ENCODE measurements at regions not wholly inside any gene's neighbourhood (a gene's known extent, or its start where the extent isn't known, plus 50 kb on each side); places are given as distances from the start of the nearest gene placed in this dataset.

GRCh38 chr7:119556436-119556835, 716.5 kb upstream of the KCND2 start:
- H3K9ac ChIP-seq (ENCODE audit: low read length): no peak overlapping the region
- no peaks in the 10 kb centered on the region for H3K9me3 ChIP-seq (ENCODE audit: insufficient read depth, low read length)
- H3K27me3 ChIP-seq (ENCODE audit: low read length): no peaks in the 10 kb centered on the region
- H3K36me3 ChIP-seq (ENCODE audit: low read length): no peaks in the 10 kb centered on the region
- no peaks in the 10 kb centered on the region for H3F3A ChIP-seq (ENCODE audit: insufficient read depth)
- no peak overlapping the region for H2AFZ ChIP-seq (ENCODE audit: low read depth, low read length, severe bottlenecking)
- H3K79me2 ChIP-seq (ENCODE audit: insufficient read depth, low read length): no peaks in the 10 kb centered on the region
- no peaks in the 10 kb centered on the region for H3K9me2 ChIP-seq (replicated peaks; ENCODE audit: insufficient read depth, low read length)
- H3K4me2 ChIP-seq (ENCODE audit: low read depth, low read length, poor library complexity, severe bottlenecking): no peak overlapping the region
- H3K4me3 ChIP-seq (ENCODE audit: insufficient read depth, low read length, poor library complexity, severe bottlenecking): no peak overlapping the region
- TF ChIP-seq EZH2phosphoT487 (conservative IDR thresholded peaks at IDR 0.05; ENCODE audit: low read length) (no peak), CTCF (IDR thresholded peaks at IDR 0.05; ENCODE audit: insufficient read depth, low read length, poor library complexity, severe bottlenecking) (no peak)
- no peaks in the 10 kb centered on the region for H4K20me1 ChIP-seq (ENCODE audit: low read depth, low read length)
- no peak overlapping the region for H3K27ac ChIP-seq (ENCODE audit: low read depth, low read length)

- H3K9me3 ChIP-seq (ENCODE audit: insufficient read depth, low read length): no peaks in the 10 kb centered on the region
- H3K27ac ChIP-seq (ENCODE audit: low read depth, low read length): no peak overlapping the region
- H3K4me2 ChIP-seq (ENCODE audit: low read depth, low read length, poor library complexity, severe bottlenecking): no peak overlapping the region
- H3K27me3 ChIP-seq (ENCODE audit: low read length): no peaks in the 10 kb centered on the region
- H3K79me2 ChIP-seq (ENCODE audit: insufficient read depth, low read length): no peaks in the 10 kb centered on the region
- H3K36me3 ChIP-seq (ENCODE audit: low read length): no peaks in the 10 kb centered on the region
- H4K20me1 ChIP-seq (ENCODE audit: low read depth, low read length): no peaks in the 10 kb centered on the region
- no peaks in the 10 kb centered on the region; the same call in 1 of the 2 replicates for H3K9me2 ChIP-seq (replicated peaks; ENCODE audit: insufficient read depth, low read length)
- no peak overlapping the region for H3K4me3 ChIP-seq (ENCODE audit: insufficient read depth, low read length, poor library complexity, severe bottlenecking)
- H2AFZ ChIP-seq (ENCODE audit: low read depth, low read length, severe bottlenecking): no peak overlapping the region
- no peaks in the 10 kb centered on the region for H3F3A ChIP-seq (ENCODE audit: insufficient read depth)
- H3K9ac ChIP-seq (ENCODE audit: low read length): no peak overlapping the region
- TF ChIP-seq EZH2phosphoT487 (conservative IDR thresholded peaks at IDR 0.05; ENCODE audit: low read length) (no peak), CTCF (IDR thresholded peaks at IDR 0.05; ENCODE audit: insufficient read depth, low read length, poor library complexity, severe bottlenecking) (no peak)
Observed at GRCh38 chr7:119561751-119562150, 711.2 kb upstream of the KCND2 start.

GRCh38 chr7:119562839-119563238, 710.1 kb upstream of the KCND2 start:
- Histone ChIP-seq H3K79me2 (ENCODE audit: insufficient read depth, low read length) (no peaks in the 10 kb centered on the region), H3K9me2 (replicated peaks; ENCODE audit: insufficient read depth, low read length) (no peaks in the 10 kb centered on the region; the same call in 1 of the 2 replicates), H3K27me3 (ENCODE audit: low read length) (no peaks in the 10 kb centered on the region), H3F3A (ENCODE audit: insufficient read depth) (no peaks in the 10 kb centered on the region), H3K36me3 (ENCODE audit: low read length) (no peaks in the 10 kb centered on the region), H4K20me1 (ENCODE audit: low read depth, low read length) (no peaks in the 10 kb centered on the region), H3K4me3 (ENCODE audit: insufficient read depth, low read length, poor library complexity, severe bottlenecking) (no peak overlapping the region), H3K4me2 (ENCODE audit: low read depth, low read length, poor library complexity, severe bottlenecking) (no peak overlapping the region), H2AFZ (ENCODE audit: low read depth, low read length, severe bottlenecking) (no peak overlapping the region), H3K27ac (ENCODE audit: low read depth, low read length) (no peak overlapping the region), H3K9me3 (ENCODE audit: insufficient read depth, low read length) (no peaks in the 10 kb centered on the region), H3K9ac (ENCODE audit: low read length) (no peak overlapping the region)
- TF ChIP-seq CTCF (IDR thresholded peaks at IDR 0.05; ENCODE audit: insufficient read depth, low read length, poor library complexity, severe bottlenecking): no peak
- no peak for TF ChIP-seq EZH2phosphoT487 (conservative IDR thresholded peaks at IDR 0.05; ENCODE audit: low read length)
